ENCODE measurements at regions not wholly inside any gene's neighbourhood (a gene's known extent, or its start where the extent isn't known, plus 50 kb on each side); places are given as distances from the start of the nearest gene placed in this dataset.
"Not testable (repeated sequence)": the region's sequence is repeated elsewhere in the genome, so short reads cannot be mapped to it uniquely, and the experiment has no call there.

DNA sequence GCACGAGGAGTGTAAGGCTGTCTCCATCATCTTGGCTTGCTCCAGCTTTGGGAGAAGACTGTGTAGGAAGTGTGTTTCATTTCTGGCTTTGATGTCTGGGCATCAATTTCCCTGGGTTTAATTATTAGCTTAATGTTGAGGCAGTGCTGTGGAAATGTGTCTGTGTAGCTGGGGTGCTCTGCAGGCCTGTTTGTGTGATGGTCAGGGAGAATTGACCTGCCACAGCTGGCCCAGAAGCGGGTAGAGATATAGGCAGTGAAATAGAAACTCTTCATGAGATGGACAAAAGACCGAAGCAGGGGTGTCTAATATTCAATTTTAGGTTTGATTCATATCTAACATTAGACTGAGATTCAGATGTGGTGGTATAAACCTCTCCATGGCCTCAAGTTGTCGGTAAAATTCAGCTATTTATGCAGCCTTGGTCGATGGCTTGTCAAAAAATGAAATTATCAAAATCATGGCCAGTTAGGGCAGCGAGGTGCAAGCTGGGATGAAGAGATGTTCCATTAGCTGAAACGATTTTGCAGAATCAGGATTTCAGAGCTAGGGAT lies 95.3 kb upstream of the SNX9 start:
- DNase-seq (ENCODE audit: low spot score in 2 of 2), result no peak
- no peaks in the 10 kb centered on the region for H3K36me3 Mint-ChIP-seq
- no peak overlapping the region for H3K4me3 Mint-ChIP-seq
- H3K4me1 Mint-ChIP-seq, result peaks cover 10% of the 10 kb centered on the region
- no peak overlapping the region for H3K27ac Mint-ChIP-seq
- peaks cover 14% of the 10 kb centered on the region for H3K9me3 Mint-ChIP-seq
- ATAC-seq, result no peak

DNA sequence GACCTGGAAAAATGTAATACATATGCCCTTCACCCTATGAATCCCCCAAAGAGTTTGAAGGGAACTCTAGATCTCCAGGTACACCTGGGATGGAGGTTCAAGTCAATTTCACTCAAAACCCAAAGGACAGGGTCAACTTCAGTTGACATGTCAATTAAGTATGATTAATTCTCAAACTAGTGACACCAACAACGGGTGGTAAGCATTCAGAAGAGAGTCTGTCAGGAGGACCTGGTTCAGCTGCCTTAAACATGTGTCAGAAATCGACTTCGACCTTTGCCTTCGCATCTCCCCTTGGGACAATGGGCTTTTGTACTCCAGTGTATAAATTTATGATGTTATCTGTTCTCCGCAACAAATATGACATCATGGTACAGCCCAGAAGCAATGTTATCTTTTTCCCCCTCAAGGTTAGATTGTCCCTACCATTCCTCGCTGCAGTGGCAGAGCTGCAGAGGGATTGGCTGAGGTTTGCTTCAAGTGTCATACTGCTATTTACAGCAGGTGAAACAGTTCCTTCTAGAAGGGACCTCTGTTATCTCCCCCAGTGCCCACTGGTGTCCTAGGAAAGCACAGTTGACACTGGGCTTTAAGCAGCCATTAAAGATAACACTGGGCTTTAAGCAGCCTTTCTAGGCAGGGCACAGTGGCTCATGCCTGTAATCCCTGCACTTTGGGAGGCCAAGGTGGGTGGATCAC lies 94.7 kb upstream of the SNX9 start:
- Mint-ChIP-seq H3K36me3 (no peaks in the 10 kb centered on the region), H3K4me1 (peaks cover 10% of the 10 kb centered on the region), H3K4me3 (no peak overlapping the region), H3K27ac (no peak overlapping the region), H3K9me3 (peaks cover 14% of the 10 kb centered on the region)
- no peak for DNase-seq (ENCODE audit: low spot score in 2 of 2)
- ATAC-seq, result no peak

DNA sequence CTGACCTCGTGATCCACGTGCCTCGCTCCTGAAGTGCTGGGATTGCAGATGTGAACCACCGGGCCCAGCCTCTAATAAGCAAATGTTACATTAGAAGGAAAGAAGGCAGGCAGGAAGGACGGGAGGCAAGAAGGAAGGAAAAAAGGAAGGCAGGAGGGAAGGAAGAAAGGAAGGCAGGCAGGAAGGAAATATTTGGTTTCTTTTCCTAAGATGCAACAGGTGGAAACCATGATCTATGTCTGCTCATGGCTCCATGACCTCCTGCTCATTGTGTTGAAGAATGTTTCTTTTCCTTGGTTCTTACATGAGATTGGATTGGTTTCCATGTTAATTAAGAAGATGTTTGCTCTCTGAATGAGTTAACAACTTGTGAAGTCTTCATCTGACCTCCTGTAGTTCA lies 91.8 kb upstream of the SNX9 start:
- H3K9me3 Mint-ChIP-seq, result peaks cover under 1% of the 10 kb centered on the region
- ATAC-seq (no peak), DNase-seq (ENCODE audit: low spot score in 2 of 2) (no peak)
- H3K27ac Mint-ChIP-seq, result peak overlapping the region; percentile 61
- no peak overlapping the region for H3K4me3 Mint-ChIP-seq
- H3K36me3 Mint-ChIP-seq, result no peaks in the 10 kb centered on the region
- no peaks in the 10 kb centered on the region for H3K4me1 Mint-ChIP-seq

DNA sequence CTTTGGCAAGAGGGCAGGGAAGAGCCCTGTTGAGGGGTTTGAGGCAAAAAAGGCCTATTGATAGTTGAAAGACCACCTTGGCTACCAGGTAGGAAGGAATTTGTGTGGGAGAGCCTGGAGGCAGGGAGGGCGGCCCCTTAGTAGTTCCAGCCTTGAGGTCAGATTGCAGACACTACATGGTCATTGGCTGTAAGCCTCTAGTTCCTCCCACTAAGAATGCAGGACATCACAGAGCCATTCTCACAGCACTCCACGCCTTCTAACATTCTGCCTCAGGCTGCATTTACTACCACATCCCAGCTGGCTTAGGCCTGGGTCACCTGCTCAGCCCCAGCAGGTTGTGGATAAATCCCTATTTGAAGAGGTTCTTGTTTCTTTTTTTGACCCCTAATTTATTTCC lies 91.0 kb upstream of the SNX9 start:
- no peaks in the 10 kb centered on the region for H3K36me3 Mint-ChIP-seq
- H3K9me3 Mint-ChIP-seq, result no peaks in the 10 kb centered on the region
- ATAC-seq, result no peak
- H3K4me1 Mint-ChIP-seq, result no peaks in the 10 kb centered on the region
- no peak overlapping the region for H3K4me3 Mint-ChIP-seq
- DNase-seq (ENCODE audit: low spot score in 2 of 2), result no peak
- H3K27ac Mint-ChIP-seq, result peak overlapping the region; percentile 61

DNA sequence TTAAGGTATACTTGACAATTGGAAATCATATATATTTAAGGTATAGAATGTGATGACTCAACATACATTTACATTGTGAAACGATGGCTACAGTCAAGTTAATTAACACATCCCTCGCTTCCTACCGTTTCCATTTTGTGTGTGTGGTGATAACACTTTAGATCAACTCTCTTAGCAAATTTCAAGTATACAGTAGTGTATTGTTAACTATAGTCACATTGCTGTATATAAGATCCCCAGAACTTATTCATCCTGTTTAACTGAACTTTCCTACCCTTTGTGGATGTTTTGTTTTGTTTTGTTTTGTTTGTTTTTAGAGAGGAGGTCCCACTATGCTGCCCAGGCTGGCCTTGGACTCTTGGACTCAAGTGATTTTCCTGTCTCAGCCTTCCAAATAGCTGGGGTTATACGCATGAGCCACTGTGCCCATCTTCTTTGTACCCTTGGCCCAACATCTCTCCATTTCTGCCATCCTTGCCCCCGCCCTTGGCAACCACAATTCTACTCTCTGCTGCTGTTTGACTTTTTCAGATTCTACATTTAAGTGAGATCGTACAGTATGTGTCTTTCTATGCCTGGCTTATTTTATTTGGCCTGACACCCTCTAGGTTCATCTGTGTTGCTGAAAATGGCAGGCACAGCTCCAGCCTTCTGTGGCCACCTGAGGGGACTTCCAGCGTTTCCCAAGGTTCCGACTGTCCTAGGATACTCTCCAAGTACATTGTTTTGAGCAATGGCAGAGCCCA lies 90.5 kb upstream of the SNX9 start:
- no peak overlapping the region for H3K27ac Mint-ChIP-seq
- H3K9me3 Mint-ChIP-seq, result peaks cover 3% of the 10 kb centered on the region
- H3K4me3 Mint-ChIP-seq, result no peak overlapping the region
- DNase-seq (ENCODE audit: low spot score in 2 of 2) (no peak), ATAC-seq (no peak)
- no peaks in the 10 kb centered on the region for H3K4me1 Mint-ChIP-seq
- no peaks in the 10 kb centered on the region for H3K36me3 Mint-ChIP-seq

DNA sequence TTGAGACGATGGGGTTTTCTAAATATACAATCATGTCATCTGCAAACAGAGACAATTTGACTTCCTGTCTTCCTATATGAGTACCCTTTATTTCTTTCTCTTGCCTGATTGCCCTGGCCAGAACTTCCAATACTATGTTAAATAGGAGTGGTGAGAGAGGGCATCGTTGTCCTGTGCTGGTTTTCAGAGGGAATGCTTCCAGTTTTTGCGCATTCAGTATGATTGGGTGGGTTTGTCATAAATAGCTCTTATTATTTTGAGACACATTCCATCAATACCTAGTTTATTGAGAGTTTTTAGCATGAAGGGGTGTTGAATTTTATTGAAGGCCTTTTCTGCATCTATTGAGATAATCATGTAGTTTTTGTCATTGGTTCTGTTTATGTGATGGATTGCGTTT lies 86.5 kb upstream of the SNX9 start:
- not testable (repeated sequence) for H3K4me1 Mint-ChIP-seq; H3K36me3 Mint-ChIP-seq; H3K4me3 Mint-ChIP-seq; DNase-seq (ENCODE audit: low spot score in 2 of 2); H3K9me3 Mint-ChIP-seq; ATAC-seq; H3K27ac Mint-ChIP-seq

DNA sequence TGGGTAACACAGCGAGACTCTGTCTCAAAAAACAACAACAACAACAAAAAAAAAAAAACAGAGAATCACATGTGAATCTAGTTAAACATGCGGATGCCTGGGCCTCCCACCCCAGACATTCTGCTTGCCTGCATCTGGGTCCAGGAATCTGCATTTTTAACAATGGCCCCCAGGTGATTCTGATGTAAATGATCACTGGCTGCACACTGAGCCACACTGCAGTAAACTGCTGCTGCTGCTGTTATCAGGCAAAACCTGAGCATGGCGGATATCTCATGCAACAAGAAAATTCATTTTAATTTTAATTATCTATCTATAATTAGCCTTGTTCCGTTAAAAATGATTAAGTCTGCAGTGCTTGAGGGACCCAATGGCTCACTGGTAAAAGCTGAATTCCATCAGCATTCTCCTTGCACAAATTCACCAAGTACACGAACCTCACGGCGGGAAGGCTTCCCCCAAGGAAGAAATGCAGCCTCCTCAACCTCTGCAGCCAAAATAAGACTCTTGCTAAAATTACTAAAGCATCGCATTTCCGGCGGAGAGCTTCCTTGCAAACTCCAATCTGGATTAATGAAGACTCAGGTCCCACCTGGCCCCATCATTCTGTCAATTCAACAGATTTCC lies 81.6 kb upstream of the SNX9 start:
- no peak for DNase-seq (ENCODE audit: low spot score in 2 of 2)
- no peak overlapping the region for H3K27ac Mint-ChIP-seq
- no peaks in the 10 kb centered on the region for H3K36me3 Mint-ChIP-seq
- H3K4me1 Mint-ChIP-seq, result peaks cover 2% of the 10 kb centered on the region
- no peak for ATAC-seq
- H3K9me3 Mint-ChIP-seq, result peaks cover 8% of the 10 kb centered on the region
- H3K4me3 Mint-ChIP-seq, result no peak overlapping the region

DNA sequence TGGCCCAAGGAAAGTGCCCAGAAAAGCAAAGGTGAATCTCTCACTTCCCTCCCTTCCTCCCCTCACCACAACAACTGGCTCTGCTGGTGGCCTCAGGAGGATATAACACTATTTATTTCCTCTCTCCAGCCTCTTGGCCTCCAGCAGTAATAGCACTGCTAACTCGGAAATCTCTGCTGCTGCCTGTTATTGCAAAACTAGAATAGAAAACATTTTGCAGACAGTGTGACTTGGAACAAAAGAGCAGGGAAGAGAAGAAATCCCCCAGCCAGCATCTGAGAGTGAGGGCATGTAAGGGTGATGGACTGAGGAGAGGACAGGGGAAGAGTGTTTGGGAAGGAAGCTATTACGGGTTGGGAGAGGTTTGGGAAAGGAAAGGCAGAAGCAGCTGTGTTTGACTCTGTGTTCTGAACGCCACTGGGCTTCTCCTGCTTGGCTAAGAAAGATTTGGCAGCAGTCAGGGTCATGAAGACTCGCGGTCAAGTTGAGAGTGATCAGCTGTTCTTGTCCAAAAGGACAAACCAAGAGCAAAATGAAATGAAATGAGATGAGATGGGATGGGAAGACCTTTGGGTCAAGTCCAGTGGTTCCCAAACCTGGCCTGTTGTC lies 81.0 kb upstream of the SNX9 start:
- DNase-seq (ENCODE audit: low spot score in 2 of 2), result no peak
- no peaks in the 10 kb centered on the region for H3K36me3 Mint-ChIP-seq
- peaks cover 8% of the 10 kb centered on the region for H3K9me3 Mint-ChIP-seq
- peaks cover 9% of the 10 kb centered on the region for H3K4me1 Mint-ChIP-seq
- no peak overlapping the region for H3K27ac Mint-ChIP-seq
- no peak for ATAC-seq
- H3K4me3 Mint-ChIP-seq, result no peak overlapping the region

DNA sequence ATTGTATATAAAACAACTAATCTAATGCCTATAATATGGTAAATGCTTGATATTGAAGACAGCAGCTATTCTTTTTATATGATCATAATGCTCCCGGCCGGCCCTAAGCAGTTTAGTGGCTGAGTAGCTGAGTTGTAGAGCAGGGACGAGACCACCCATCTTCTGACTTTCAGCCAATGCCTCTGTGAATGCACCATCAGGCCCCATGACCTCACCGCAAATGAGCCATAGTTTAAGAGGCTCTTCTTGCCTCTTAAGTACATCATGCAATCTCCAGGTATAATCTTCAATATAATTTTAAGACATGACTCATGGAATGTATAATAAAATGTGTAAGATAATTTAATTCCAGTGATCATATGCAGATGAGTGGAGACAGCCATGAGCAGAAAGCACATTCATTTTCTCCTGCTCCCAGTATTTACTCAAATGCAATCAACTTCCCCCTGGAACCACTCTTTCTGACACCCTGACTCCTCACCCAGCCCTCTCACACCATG lies 78.9 kb upstream of the SNX9 start:
- Mint-ChIP-seq H3K4me3 (no peak overlapping the region), H3K36me3 (no peaks in the 10 kb centered on the region), H3K4me1 (peaks cover 17% of the 10 kb centered on the region), H3K9me3 (no peaks in the 10 kb centered on the region), H3K27ac (no peak overlapping the region)
- ATAC-seq (no peak), DNase-seq (ENCODE audit: low spot score in 2 of 2) (no peak)

DNA sequence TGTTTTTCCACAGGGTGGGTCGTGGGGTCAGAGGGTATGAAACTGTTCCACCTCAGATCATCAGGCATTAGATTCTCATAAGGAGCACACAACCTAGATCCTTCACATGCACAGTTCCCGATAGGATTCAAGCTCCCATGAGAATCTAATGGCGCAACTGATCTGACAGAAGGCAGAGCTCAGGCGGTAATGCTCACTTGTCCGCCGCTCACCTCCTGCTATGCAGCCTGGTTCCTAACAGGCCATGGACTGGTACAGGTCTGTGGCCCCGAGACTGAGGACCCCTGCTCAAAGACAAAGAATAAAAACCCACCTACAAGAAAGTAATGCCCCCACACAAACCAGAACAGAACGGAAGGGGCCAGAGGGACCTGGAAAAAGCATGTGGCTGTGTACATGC lies 76.1 kb upstream of the SNX9 start:
- H3K4me1 Mint-ChIP-seq, result peaks cover 30% of the 10 kb centered on the region
- H3K9me3 Mint-ChIP-seq, result no peaks in the 10 kb centered on the region
- DNase-seq (ENCODE audit: low spot score in 2 of 2) (no peak), ATAC-seq (no peak)
- H3K27ac Mint-ChIP-seq, result peak overlapping the region; percentile 54
- H3K4me3 Mint-ChIP-seq, result no peak overlapping the region
- no peaks in the 10 kb centered on the region for H3K36me3 Mint-ChIP-seq

DNA sequence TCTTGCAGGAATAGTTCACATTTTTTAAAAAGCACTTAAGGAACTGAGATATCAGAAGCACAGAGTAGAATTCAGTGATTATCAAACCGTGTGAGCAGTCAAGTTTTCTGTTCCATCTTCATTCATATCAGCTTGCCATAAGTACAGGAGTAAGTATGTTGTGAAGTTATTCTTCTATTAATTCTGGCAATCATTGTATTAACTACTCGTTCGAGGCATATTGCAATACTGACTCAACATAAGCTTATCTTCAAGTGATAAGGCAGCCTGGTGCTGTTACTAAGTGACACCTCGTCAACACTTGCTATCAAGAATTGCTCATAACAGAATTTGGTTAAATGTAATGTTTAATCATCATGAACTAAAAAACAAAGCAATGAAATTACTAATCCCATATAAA lies 75.7 kb upstream of the SNX9 start:
- peak; percentile 97 for ATAC-seq
- no peaks in the 10 kb centered on the region for H3K9me3 Mint-ChIP-seq
- peaks cover 34% of the 10 kb centered on the region for H3K4me1 Mint-ChIP-seq
- no peak overlapping the region for H3K4me3 Mint-ChIP-seq
- H3K36me3 Mint-ChIP-seq, result no peaks in the 10 kb centered on the region
- no peak for DNase-seq (ENCODE audit: low spot score in 2 of 2)
- peak overlapping the region; percentile 54 for H3K27ac Mint-ChIP-seq

DNA sequence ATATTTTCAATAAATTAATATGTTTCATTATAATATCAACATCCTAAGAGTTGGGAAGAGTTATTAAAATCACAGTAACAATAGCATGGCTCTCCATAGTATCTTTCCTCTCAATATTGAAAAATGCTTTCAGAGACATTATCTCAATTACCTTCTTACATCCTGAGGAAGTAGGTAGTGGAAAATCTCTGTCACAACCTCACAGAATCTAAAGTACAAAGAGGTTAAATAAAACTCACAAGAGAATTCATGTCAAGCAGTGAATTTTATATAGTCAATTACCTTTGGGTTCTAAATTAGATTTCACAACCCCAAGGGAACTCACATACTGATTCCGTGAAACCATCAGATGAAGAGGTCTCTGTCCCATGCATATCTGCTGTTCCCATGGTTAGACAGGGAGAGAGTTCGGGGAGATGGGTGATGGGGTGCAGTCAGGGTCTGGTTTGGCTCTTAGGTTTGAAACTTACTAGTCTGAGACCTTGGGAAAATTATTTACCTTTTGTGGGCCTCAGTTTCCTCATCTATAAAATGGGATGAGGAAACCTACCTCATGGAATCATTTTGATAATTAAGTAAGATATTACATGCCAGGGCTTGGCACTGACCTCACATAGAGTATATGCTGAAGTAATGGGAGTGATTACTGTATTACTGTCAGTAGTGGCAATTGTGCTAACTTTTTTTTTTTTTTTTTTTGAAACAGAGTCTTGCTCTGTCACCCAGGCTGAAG lies 74.0 kb upstream of the SNX9 start:
- Mint-ChIP-seq H3K9me3 (no peaks in the 10 kb centered on the region), H3K27ac (no peak overlapping the region), H3K4me3 (no peak overlapping the region), H3K4me1 (peaks cover 46% of the 10 kb centered on the region), H3K36me3 (no peaks in the 10 kb centered on the region)
- ATAC-seq (no peak), DNase-seq (ENCODE audit: low spot score in 2 of 2) (no peak)

DNA sequence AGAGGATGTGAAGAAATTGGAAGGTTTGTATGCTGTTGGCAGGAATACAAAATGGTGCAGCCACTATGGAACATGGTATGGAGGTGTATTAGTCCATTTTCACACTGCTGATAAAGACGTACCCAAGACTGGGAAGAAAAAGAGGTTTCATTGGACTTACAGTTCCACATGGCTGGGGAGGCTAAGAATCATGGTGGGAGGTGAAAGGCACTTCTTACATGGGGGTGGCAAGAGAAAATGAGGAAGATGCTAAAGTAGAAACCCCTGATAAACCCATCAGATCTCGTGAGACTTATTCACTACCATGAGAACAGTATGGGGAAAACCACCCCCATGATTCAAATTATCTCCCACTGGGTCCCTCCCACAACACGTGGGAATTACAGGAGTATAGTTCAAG lies 72.1 kb upstream of the SNX9 start:
- not testable (repeated sequence) for H3K36me3 Mint-ChIP-seq; H3K4me3 Mint-ChIP-seq; H3K27ac Mint-ChIP-seq; DNase-seq (ENCODE audit: low spot score in 2 of 2); ATAC-seq; H3K9me3 Mint-ChIP-seq
- H3K4me1 Mint-ChIP-seq, result peaks cover 65% of the 10 kb centered on the region

DNA sequence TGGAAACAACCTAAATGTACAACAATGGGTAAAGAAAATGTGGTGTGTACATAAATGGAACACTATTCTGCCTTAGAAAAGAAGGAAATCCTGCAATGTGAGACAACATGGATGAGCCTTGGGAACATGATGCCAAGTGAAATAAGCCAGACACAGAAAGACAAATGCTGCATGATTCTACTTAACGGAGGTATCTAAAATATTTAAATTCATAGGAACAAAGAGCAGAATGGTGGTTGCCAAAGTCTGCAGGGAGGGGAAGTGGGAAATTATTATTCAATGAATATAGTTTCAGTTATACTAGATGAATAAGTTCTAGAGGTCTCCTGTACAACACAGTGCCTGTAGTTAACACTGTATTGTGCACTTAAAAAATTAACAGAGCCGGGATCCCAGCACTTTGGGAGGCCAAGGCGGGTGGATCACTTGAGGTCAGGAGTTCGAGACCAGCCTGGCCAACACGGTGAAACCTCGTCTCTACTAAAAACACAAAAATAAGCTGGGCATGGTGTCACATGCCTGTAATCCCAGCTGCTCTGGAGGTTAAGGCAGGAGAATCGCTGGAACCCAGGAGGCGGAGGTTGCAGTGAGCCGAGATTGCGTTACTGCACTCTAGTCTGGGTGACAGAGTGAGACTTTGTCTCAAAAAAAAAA lies 71.4 kb upstream of the SNX9 start:
- Mint-ChIP-seq H3K9me3 (no peaks in the 10 kb centered on the region), H3K36me3 (peaks cover 8% of the 10 kb centered on the region), H3K4me1 (peaks cover 68% of the 10 kb centered on the region), H3K27ac (peak overlapping the region; percentile 27), H3K4me3 (no peak overlapping the region)
- ATAC-seq (no peak), DNase-seq (ENCODE audit: low spot score in 2 of 2) (no peak)
